ENCODE measurements at regions not wholly inside any gene's neighbourhood (a gene's known extent, or its start where the extent isn't known, plus 50 kb on each side); places are given as distances from the start of the nearest gene placed in this dataset.

- no peak for DNase-seq
These were observed 219.9 kb downstream of the SPRY2 start for GRCh38 chr13:80121038-80121437.

- DNase-seq = no peak
These were observed 222.4 kb downstream of the SPRY2 start for GRCh38 chr13:80118506-80118905.

DNA sequence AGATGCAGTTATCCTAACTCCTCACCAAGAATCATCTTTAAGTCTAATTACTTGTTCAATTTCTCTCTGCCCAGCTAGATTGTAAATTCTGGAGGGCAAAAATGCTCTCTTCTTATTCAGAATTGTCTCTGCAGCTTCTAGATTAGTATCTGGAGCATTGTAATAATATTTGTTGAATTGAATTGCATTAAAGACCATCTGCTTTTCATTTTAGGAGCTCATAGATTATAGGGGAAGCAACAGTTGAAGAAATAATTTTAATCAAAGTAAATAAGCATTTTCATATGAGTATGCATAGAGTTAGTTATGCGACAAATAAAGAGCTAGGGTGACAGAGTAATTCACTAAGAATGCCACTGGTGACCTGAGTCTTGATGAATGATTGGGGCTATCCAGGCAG is 222.8 kb downstream of the SPRY2 start:
- no peak for DNase-seq

- no peak for DNase-seq
These were observed 223.4 kb downstream of the SPRY2 start for GRCh38 chr13:80117515-80117914.

DNA sequence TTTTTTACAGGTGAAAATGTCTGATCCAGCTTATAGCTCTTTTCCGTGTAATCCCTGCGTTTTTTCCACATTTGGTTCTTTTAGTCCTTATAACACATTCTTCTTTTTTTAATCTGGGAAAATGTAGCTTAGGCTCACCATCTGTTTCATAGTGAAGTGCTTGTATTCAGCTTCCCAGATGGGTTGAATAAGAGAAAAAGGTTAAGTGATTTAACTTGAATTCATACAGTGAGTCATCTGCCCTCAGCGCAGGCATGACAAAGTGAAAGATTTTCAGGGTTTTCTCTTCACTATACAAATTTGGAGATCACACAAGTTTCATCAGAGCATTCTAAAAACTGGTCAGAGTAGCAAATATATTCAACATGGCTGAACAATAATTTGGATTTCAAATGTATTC is 224.8 kb downstream of the SPRY2 start:
- no peak for DNase-seq

DNA sequence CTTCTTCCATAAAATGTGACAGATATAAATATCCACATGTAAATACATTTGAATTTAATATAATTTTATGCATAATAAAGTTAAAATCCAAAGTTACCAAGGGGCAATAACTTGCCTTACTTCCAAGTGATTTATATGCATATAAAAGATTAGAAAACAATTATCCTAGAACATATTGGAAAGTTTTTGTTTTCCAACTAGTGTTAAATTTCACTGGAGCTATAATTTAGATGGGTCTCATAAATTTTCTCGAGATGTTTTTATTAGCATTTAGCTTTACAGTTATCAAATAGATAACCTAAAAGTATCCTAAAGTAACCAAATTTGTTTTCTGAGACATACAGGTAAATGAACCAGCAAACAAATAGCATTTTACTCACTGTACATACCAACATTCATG is 225.3 kb downstream of the SPRY2 start:
- no peak for DNase-seq

- no peak for DNase-seq
These were observed 227.0 kb downstream of the SPRY2 start for GRCh38 chr13:80113714-80114454.

DNA sequence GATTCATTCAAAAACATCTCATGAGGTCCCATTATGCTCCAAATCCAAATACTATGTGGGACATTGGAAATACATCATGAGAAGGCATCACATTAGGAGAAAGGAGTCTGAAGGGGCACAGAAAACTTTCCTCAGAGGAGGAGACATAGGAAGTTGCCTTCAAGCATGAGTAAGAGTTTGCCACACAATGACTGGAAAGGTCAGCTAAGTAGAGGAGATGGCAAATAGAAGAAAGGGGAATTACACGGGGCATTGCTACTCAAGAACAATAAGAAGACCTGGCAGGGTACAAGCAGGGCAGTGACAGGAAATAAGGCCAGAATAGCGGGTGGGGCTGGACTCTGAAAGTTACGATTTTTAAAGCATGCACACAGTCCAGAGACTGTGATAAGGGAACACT is 231.6 kb downstream of the SPRY2 start:
- no peak for DNase-seq

- DNase-seq = no peak
These were observed 235.6 kb downstream of the SPRY2 start for GRCh38 chr13:80105350-80105749.

GRCh38 chr13:80101040-80101439 is 239.9 kb downstream of the SPRY2 start:
- DNase-seq = no peak

DNA sequence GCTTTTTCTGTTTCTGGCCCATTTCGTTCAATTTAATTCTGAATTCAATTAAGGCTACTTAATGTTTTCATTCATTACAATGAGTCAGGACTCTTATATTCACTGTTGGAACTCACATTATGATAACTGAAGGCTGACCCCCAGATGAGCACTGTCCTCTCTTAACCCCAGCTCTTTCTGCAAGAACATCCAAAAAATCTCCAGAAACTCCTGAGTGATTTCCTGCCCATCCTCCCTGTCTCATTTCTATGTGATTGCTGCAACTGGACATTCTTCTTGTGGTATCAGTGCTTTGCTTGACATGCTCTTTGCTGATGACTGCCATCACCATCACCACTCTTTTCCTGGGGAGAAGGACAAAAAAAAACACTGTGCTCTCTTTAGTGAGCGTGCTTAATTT is 240.3 kb downstream of the SPRY2 start:
- DNase-seq = no peak

DNA sequence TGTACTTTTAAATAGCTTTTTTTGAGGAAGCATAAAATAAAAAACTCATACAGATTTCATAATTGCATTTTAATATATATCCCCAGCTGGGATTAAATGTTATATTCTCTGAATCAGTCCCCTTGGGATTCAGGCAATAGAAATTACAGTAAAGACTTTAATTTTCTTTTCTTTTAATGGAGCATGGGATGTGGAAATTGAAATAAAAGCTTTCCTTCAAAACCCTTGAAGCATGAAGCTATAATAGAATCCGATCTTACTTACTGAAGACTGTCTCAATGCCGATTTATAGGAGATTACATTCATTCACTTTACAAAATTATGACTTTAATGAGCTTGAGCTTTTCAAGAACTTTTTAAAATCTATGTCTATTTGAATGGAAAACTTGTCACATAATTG is 243.4 kb downstream of the SPRY2 start:
- DNase-seq = no peak

GRCh38 chr13:80096383-80096782 is 244.5 kb downstream of the SPRY2 start:
- DNase-seq = no peak

GRCh38 chr13:80094526-80094925 is 246.4 kb downstream of the SPRY2 start:
- DNase-seq = no peak

- no peak for DNase-seq
These were observed 247.0 kb downstream of the SPRY2 start for GRCh38 chr13:80093888-80094287.

- no peak for DNase-seq
These were observed 254.6 kb downstream of the SPRY2 start for GRCh38 chr13:80086304-80086721.

- no peak for DNase-seq
These were observed 256.9 kb downstream of the SPRY2 start for GRCh38 chr13:80083853-80084676.

DNA sequence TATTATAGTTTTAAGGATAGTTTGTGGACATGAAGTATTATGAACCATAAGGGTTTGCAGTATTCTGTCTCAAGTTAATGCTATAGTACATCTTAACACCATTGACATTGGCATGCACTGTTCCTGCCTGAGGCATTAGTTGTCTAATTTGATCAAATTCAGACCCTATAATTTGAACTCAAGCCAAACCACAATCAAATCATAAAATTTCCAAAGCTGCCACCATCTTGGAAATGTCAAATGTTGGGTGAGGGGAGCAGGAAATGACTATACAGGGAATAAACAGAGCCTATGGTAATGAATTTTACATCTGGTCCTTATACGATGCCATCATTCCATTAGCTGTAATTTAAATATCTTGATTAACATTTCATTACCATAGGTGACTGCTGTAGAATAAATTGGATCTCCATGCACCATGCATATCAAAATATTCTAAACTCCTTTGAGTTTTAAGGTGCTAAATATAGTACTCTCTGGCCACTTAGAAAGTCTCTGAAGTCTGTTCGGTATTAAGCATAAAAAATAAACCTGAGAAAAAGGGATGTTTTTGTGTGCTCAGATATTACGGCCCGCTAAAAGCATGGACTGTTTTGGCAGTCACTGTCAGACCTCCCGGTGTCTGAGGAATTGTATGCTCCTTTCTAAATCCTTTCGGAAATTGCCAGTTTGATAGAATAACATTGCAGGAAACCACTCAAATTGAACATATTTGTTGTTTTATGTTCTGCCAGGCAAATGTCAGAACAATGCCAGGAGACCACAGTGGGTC is 257.7 kb downstream of the SPRY2 start:
- no peak for DNase-seq

DNA sequence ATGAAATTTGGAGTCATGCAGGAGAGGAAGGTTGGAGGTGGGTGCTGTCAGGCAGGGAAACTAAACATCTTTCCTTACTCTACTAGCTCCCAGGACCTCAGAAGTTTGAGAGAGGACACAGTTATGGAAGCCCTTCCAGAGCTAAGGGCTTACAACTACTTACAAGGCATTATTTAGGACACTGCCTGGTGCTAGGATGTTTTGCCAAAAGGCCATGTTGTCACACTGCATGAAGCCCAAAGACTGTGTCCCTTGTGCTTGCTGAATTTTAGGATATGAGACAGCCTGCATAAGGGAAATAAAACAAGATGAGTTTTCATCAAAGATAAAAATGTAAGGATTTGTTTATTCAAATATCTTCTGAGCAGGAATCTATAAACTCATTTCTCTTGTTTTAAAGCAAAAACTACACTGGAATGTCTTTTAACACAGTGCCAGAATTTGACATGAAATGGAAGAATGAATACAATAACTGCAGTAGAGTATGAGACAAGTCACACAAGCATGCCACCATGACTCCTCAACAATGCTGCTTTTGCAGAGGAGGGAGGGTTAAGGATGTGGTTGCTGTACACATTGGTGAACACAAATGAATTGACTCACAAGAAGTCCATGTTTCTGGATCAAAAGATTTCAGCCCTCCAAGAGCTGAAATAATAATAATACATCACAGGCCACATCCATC is 258.4 kb downstream of the SPRY2 start:
- no peak for DNase-seq

GRCh38 chr13:80074811-80075210 is 266.1 kb downstream of the SPRY2 start:
- no peak for DNase-seq

GRCh38 chr13:80074143-80074752 is 266.7 kb downstream of the SPRY2 start:
- DNase-seq = no peak

DNA sequence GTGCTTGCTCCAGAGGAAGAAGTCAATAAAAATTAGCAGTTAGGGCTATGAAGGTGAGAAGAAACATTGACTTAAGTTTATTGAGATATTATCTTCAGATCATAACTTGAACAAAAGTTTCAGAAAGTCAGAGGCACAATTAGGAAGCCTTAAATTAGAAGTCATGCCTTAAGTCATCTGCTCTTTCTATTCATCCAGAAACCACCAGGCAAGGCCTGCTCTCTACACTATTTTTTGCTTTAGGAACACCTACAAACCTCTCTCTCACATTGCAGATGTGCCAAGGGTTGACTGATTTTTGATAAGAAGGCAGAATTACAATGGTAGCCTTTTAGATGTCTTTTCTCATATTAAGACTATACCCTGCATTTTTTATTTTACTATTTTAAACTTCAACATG is 268.7 kb downstream of the SPRY2 start:
- DNase-seq = no peak
